GM12878 (cell line): ENCODE measurements at regions not wholly inside any gene's neighbourhood (a gene's known extent, or its start where the extent isn't known, plus 50 kb on each side); places are given as distances from the start of the nearest gene placed in this dataset.

Experiments
- ATAC-seq: fragments of 200-7000 bp; cut with Tn5 transposase; 3 replicates; pipeline ENCODE4 v1.9.1; 2020; ENCODE audit warnings: mild to moderate bottlenecking, moderate library complexity
- BruUV-seq: library from RNA; stranded (reverse); fragments of 400-500 nt; replicated peaks from 2 replicates; lab custom pipeline; 2021; lab: Mats Ljungman, UMichigan
- CTCF ChIA-PET: fragments of 300-600 bp; sonication (Branson Sonifier 250); formaldehyde crosslinking; extraction: SDS; loops from one replicate; lab custom pipeline; 2021; ENCODE audit warnings: inconsistent platforms; lab: Yijun Ruan, JAX
- POLR2A ChIA-PET: fragments of 350-600 bp; formaldehyde crosslinking; extraction: SDS; loops from one replicate; lab custom pipeline; 2021; ENCODE audit warnings: inconsistent platforms; lab: Charles Lee
- RAD21 ChIA-PET: fragments of 300-600 bp; sonication (Branson Sonifier 250); formaldehyde crosslinking; loops from one replicate; lab custom pipeline; 2023; ENCODE audit warnings: antibody characterized with exemption; ENCODE audit not compliant: unreplicated experiment; lab: Charles Lee
- SMC1A ChIA-PET: fragments of 300-600 bp; sonication (Branson Sonifier 250); formaldehyde crosslinking; loops from one replicate; lab custom pipeline; 2023; ENCODE audit not compliant: unreplicated experiment, uncharacterized antibody; lab: Charles Lee
- DNase-seq: peaks from one replicate; pipeline ENCODE4 v3.0.0-alpha.2; 2011; ENCODE audit warnings: low read depth, low spot score
- FAIRE-seq: peaks from 3 replicates; lab custom pipeline; 2011; peaks lifted over from hg19 to GRCh38; lab: Jason Lieb, UNC
- H2AFZ ChIP-seq: 2 replicates; pipeline ENCODE4 v1.6.0; 2011; ENCODE audit warnings: low read depth, low read length, control low read depth; ENCODE audit not compliant: control insufficient read depth
- H3K27ac ChIP-seq: 2 replicates; pipeline ENCODE4 v1.5.1; 2011; ENCODE audit warnings: control low read depth; ENCODE audit not compliant: control insufficient read depth, insufficient read depth
- H3K27me3 ChIP-seq, 2 experiments: replicated peaks in 1 of 2; 2 replicates each; pipeline versions ENCODE4 v1.6.0 to v1.6.1; 2011; ENCODE audit warnings: low read length in 1 of 2; ENCODE audit not compliant: control insufficient read depth in 2 of 2, insufficient read depth in 2 of 2
- H3K36me3 ChIP-seq, 2 experiments: 2 replicates each; pipeline ENCODE4 v1.5.1; 2011; ENCODE audit warnings: low read length in 1 of 2; ENCODE audit not compliant: control insufficient read depth in 2 of 2, insufficient read depth in 2 of 2
- H3K4me1 ChIP-seq: 2 replicates; pipeline ENCODE4 v1.6.1; 2011; ENCODE audit warnings: mild to moderate bottlenecking, low read length, moderate library complexity, mixed read lengths; ENCODE audit not compliant: control insufficient read depth, insufficient read depth
- H3K4me2 ChIP-seq: 2 replicates; pipeline ENCODE4 v1.6.0; 2011; ENCODE audit warnings: control low read depth; ENCODE audit not compliant: control insufficient read depth, insufficient read depth
- H3K4me3 ChIP-seq: fragments of 200-600 bp; sonication (generic); 2 replicates; pipeline ENCODE4 v1.5.1; 2016
- H3K79me2 ChIP-seq: 2 replicates; pipeline ENCODE4 v1.6.0; 2011; ENCODE audit warnings: low read length; ENCODE audit not compliant: control insufficient read depth, insufficient read depth
- H3K9ac ChIP-seq: 2 replicates; pipeline ENCODE4 v1.8.0; 2011; ENCODE audit warnings: low read length, control low read depth, mixed read lengths; ENCODE audit not compliant: control insufficient read depth, insufficient read depth
- H3K9me3 ChIP-seq: replicated peaks from 3 replicates; pipeline ENCODE4 v1.5.1; 2011; ENCODE audit warnings: mild to moderate bottlenecking, low read length; ENCODE audit not compliant: control insufficient read depth, insufficient read depth
- H4K20me1 ChIP-seq: 2 replicates; pipeline ENCODE4 v1.6.0; 2011; ENCODE audit not compliant: control insufficient read depth, insufficient read depth
- CHD4 ChIP-seq: fragments of 200-600 bp; sonication (generic); IDR thresholded peaks from 2 replicates; pipeline ENCODE4 v1.6.1; 2016; ENCODE audit warnings: mild to moderate bottlenecking
- CREB1 ChIP-seq: IDR thresholded peaks from 2 replicates; pipeline ENCODE4 v1.6.1; 2012; ENCODE audit warnings: low read depth, mild to moderate bottlenecking, inconsistent platforms
- EP300 ChIP-seq, 2 experiments: fragments of 150-350 bp in 1 of 2; IDR thresholded peaks; 2 replicates each; pipeline ENCODE4 v1.6.1; 2011 to 2012; ENCODE audit warnings: low read depth in 2 of 2, low read length in 2 of 2, borderline replicate concordance in 1 of 2, improper control_type of control experiment in 1 of 2, inconsistent platforms in 1 of 2; ENCODE audit not compliant: control insufficient read depth in 1 of 2
- FOXK2 ChIP-seq: fragments of 450-650 bp; IDR thresholded peaks from 2 replicates; pipeline ENCODE4 v1.6.1; 2017; ENCODE audit warnings: mild to moderate bottlenecking, moderate library complexity
- JUNB ChIP-seq: IDR thresholded peaks from 2 replicates; pipeline ENCODE4 v1.6.1; 2016; ENCODE audit warnings: antibody characterized with exemption, mild to moderate bottlenecking
- KDM1A ChIP-seq: fragments of 200-600 bp; sonication (generic); IDR thresholded peaks from 2 replicates; pipeline ENCODE4 v1.6.1; 2016; ENCODE audit warnings: borderline replicate concordance
- NFIC ChIP-seq: IDR thresholded peaks from 2 replicates; pipeline ENCODE4 v1.6.1; 2012; ENCODE audit warnings: low read depth, mild to moderate bottlenecking, inconsistent platforms, low read length, moderate library complexity
- RBBP5 ChIP-seq: fragments of 200-600 bp; sonication (generic); conservative IDR thresholded peaks from 2 replicates; pipeline ENCODE4 v1.6.1; 2016
- SMC3 ChIP-seq: IDR thresholded peaks from 2 replicates; pipeline ENCODE4 v1.6.1; 2011; ENCODE audit warnings: low read length, improper control_type of control experiment, borderline replicate concordance
- TAF1 ChIP-seq: IDR thresholded peaks from 2 replicates; pipeline ENCODE4 v1.6.1; 2011; ENCODE audit warnings: mild to moderate bottlenecking, low read depth, low read length, borderline replicate concordance
- ZNF217 ChIP-seq: fragments of 450-650 bp; IDR thresholded peaks from 2 replicates; pipeline ENCODE4 v1.6.1; 2017; ENCODE audit warnings: antibody characterized with exemption, mild to moderate bottlenecking
- ZNF622 ChIP-seq: fragments of 450-650 bp; IDR thresholded peaks from 2 replicates; pipeline ENCODE4 v1.6.1; 2017; ENCODE audit warnings: mild to moderate bottlenecking, inconsistent platforms
- WGBS: methylation state at CpG from one replicate; pipeline ENCODE4 v1.1.6; 2016; ENCODE audit warnings: low lambda C conversion rate; ENCODE audit not compliant: insufficient replicate concordance, insufficient coverage; ENCODE audit errors: missing lambda C conversion rate; 5-methylcytosine and 5-hydroxymethylcytosine counted together
- in situ Hi-C: fragments of 300-500 bp; cut with MboI; formaldehyde crosslinking; loops from 9 replicates; pipeline ENCODE4 v1.14.3; 2018; ENCODE audit warnings: mixed read lengths
- intact Hi-C: fragments of 100-400 bp; cut with micrococcal nuclease; formaldehyde crosslinking; loops from one replicate; pipeline ENCODE4 v1.14.2; 2022; ENCODE audit not compliant: unreplicated experiment
- TF ChIP-seq, protein P1 (sequence below): fragments of 450-650 bp; IDR thresholded peaks from 2 replicates; pipeline ENCODE4 v1.6.1; 2017; ENCODE audit warnings: antibody characterized with exemption, mild to moderate bottlenecking, moderate library complexity
- TF ChIP-seq, protein P2 (sequence below): IDR thresholded peaks from 2 replicates; pipeline ENCODE4 v1.6.1; 2011; ENCODE audit warnings: borderline replicate concordance, low read depth, mild to moderate bottlenecking, moderate library complexity, mixed read lengths, low read length; ENCODE audit not compliant: insufficient read depth; ENCODE audit errors: extremely low read length

DNA sequence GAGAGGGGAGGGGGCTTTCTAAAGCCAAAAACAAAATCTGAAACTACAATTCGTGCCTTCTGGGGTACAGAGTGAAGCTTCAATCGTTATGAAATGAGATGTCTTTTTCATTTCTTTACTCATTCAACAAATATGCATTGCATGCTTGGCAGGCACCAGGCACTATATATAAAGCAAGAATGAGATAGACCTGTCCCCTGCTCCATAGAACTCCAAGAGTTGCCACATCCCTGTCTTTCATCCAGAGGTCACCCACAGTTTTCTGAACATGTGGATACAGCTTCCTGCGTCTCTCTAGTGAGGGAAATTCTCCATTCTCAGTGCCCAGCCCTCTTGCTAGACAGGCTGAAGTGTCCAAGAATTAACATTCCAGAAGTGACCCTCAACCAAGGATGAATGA, 343.2 kb upstream of the MAF start:
- DNase-seq (no peak), ATAC-seq (no peak), FAIRE-seq (no peak)
- Histone ChIP-seq H3K27me3 (no peaks in the 10 kb centered on the region), H3K27ac (no peak overlapping the region), H3K4me3 (no peak overlapping the region), H3K36me3 (no peaks in the 10 kb centered on the region), H3K4me1 (no peaks in the 10 kb centered on the region), H4K20me1 (no peaks in the 10 kb centered on the region), H2AFZ (no peak overlapping the region), H3K79me2 (no peaks in the 10 kb centered on the region), H3K9ac (no peak overlapping the region), H3K4me2 (no peak overlapping the region), H3K9me3 (no peaks in the 10 kb centered on the region)
- intact Hi-C loops (no loop called here), in situ Hi-C loops (no loop called here)
- ChIA-PET RAD21 (no interaction called here), CTCF (no interaction called here), POLR2A (no interaction called here), SMC1A (no interaction called here)
- BruUV-seq = no TSS peak
- WGBS = 0% methylated on average over 3 of the region's 3 CpGs
- TF ChIP-seq, protein P1, sequence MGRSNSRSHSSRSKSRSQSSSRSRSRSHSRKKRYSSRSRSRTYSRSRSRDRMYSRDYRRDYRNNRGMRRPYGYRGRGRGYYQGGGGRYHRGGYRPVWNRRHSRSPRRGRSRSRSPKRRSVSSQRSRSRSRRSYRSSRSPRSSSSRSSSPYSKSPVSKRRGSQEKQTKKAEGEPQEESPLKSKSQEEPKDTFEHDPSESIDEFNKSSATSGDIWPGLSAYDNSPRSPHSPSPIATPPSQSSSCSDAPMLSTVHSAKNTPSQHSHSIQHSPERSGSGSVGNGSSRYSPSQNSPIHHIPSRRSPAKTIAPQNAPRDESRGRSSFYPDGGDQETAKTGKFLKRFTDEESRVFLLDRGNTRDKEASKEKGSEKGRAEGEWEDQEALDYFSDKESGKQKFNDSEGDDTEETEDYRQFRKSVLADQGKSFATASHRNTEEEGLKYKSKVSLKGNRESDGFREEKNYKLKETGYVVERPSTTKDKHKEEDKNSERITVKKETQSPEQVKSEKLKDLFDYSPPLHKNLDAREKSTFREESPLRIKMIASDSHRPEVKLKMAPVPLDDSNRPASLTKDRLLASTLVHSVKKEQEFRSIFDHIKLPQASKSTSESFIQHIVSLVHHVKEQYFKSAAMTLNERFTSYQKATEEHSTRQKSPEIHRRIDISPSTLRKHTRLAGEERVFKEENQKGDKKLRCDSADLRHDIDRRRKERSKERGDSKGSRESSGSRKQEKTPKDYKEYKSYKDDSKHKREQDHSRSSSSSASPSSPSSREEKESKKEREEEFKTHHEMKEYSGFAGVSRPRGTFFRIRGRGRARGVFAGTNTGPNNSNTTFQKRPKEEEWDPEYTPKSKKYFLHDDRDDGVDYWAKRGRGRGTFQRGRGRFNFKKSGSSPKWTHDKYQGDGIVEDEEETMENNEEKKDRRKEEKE = no peak
- TF ChIP-seq ZNF217 = no peak
- no peak for TF ChIP-seq EP300 (IDR thresholded peaks at IDR 0.05; ENCODE audit: borderline replicate concordance in 1 of 2, control insufficient read depth in 1 of 2, low read depth in 2 of 2, low read length in 2 of 2)
- no peak for TF ChIP-seq NFIC
- TF ChIP-seq SMC3 = no peak
- no peak for TF ChIP-seq TAF1
- TF ChIP-seq CHD4 = no peak
- TF ChIP-seq ZNF622 = no peak
- TF ChIP-seq, protein P2, sequence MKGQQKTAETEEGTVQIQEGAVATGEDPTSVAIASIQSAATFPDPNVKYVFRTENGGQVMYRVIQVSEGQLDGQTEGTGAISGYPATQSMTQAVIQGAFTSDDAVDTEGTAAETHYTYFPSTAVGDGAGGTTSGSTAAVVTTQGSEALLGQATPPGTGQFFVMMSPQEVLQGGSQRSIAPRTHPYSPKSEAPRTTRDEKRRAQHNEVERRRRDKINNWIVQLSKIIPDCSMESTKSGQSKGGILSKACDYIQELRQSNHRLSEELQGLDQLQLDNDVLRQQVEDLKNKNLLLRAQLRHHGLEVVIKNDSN = no peak
- no peak for TF ChIP-seq KDM1A
- no peak for TF ChIP-seq CREB1
- no peak for TF ChIP-seq FOXK2
- no peak for TF ChIP-seq RBBP5
- TF ChIP-seq JUNB = no peak
